Upper lobe of right lung (tissue), 1 donor: ENCODE measurements at regions not wholly inside any gene's neighbourhood (a gene's known extent, or its start where the extent isn't known, plus 50 kb on each side); places are given as distances from the start of the nearest gene placed in this dataset.

Experiments used
- ATAC-seq: fragments of 200-7000 bp; cut with Tn5 transposase; one replicate; pipeline ENCODE4 v1.9.1; 2020; ENCODE audit warnings: mild to moderate bottlenecking, moderate library complexity
- DNase-seq: peaks from one replicate; pipeline ENCODE4 v3.0.0-alpha.2; 2020
- H3K27ac ChIP-seq: fragments of 200-600 bp; one replicate; pipeline ENCODE4 v1.8.0; 2022
- H3K27me3 ChIP-seq: fragments of 200-600 bp; one replicate; pipeline ENCODE4 v1.8.0; 2022; ENCODE audit warnings: mild to moderate bottlenecking
- H3K36me3 ChIP-seq: fragments of 200-600 bp; one replicate; pipeline ENCODE4 v1.8.0; 2022
- H3K4me1 ChIP-seq: fragments of 200-600 bp; one replicate; pipeline ENCODE4 v1.8.0; 2022
- H3K4me3 ChIP-seq: fragments of 200-600 bp; one replicate; pipeline ENCODE4 v1.8.0; 2022; ENCODE audit warnings: mild to moderate bottlenecking
- H3K9me3 ChIP-seq: fragments of 200-600 bp; one replicate; pipeline ENCODE4 v1.8.0; 2022
- intact Hi-C: fragments of 100-400 bp; cut with DNase I; formaldehyde crosslinking; loops from one replicate; pipeline ENCODE4 v1.11.0; 2022
- TF ChIP-seq, protein P1 (sequence below): fragments of 200-600 bp; IDR thresholded peaks from one replicate; pipeline ENCODE4 v1.8.0; 2022; ENCODE audit warnings: antibody characterized with exemption
- donor health status: DM: no; HTN: yes; CAD: no; lungs with severe emphysema.

DNA sequence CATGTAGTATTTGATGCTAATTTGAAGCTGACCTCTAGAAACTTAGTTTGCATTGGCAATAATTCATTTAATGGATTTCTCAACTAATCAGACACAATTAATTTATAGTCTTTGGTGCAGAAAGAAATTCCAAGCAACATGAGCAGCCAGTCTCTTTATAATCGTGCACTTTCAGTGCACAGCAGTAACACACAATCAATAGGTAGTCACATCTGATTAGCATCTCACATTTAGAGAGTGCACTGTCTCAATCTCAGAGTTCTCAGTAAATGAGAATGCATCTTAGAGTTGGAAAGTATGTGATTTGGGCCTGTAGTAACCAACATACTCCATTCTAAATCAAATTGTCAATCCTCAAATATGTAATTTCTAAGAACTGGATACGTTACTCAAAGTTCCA is 377.6 kb downstream of the POM121L12 start:
- Histone ChIP-seq H3K36me3 (no peaks in the 10 kb centered on the region), H3K27ac (no peak overlapping the region), H3K9me3 (no peaks in the 10 kb centered on the region), H3K27me3 (no peaks in the 10 kb centered on the region), H3K4me3 (no peak overlapping the region), H3K4me1 (no peaks in the 10 kb centered on the region)
- ATAC-seq (no peak), DNase-seq (no peak)
- intact Hi-C loops = no loop called here
- TF ChIP-seq, protein P1, sequence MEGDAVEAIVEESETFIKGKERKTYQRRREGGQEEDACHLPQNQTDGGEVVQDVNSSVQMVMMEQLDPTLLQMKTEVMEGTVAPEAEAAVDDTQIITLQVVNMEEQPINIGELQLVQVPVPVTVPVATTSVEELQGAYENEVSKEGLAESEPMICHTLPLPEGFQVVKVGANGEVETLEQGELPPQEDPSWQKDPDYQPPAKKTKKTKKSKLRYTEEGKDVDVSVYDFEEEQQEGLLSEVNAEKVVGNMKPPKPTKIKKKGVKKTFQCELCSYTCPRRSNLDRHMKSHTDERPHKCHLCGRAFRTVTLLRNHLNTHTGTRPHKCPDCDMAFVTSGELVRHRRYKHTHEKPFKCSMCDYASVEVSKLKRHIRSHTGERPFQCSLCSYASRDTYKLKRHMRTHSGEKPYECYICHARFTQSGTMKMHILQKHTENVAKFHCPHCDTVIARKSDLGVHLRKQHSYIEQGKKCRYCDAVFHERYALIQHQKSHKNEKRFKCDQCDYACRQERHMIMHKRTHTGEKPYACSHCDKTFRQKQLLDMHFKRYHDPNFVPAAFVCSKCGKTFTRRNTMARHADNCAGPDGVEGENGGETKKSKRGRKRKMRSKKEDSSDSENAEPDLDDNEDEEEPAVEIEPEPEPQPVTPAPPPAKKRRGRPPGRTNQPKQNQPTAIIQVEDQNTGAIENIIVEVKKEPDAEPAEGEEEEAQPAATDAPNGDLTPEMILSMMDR = no peak

DNA sequence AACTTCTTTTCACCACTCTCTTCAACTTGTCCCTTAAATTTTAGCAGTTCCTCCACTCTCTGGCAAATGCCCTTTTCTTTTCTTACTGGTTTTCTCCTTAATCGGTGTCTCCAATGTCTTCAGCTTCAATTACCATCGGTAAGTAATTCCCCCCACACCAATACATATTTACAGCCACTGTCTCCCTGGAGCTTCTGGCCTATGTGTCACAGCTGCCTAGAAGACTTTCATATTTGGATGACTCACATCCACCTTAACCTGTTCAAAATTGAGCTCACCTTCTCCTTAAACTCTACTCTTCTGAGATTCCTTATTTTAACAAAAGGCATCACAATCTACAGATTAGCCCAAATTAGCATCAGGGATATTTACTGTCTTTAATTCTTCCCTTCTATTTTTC is 380.4 kb downstream of the POM121L12 start:
- DNase-seq = no peak
- Histone ChIP-seq H3K9me3 (no peaks in the 10 kb centered on the region), H3K36me3 (no peaks in the 10 kb centered on the region), H3K4me1 (no peaks in the 10 kb centered on the region), H3K4me3 (no peak overlapping the region), H3K27ac (no peak overlapping the region), H3K27me3 (no peaks in the 10 kb centered on the region)
- intact Hi-C loops = no loop called here
- ATAC-seq = no peak
- TF ChIP-seq, protein P1 = no peak

DNA sequence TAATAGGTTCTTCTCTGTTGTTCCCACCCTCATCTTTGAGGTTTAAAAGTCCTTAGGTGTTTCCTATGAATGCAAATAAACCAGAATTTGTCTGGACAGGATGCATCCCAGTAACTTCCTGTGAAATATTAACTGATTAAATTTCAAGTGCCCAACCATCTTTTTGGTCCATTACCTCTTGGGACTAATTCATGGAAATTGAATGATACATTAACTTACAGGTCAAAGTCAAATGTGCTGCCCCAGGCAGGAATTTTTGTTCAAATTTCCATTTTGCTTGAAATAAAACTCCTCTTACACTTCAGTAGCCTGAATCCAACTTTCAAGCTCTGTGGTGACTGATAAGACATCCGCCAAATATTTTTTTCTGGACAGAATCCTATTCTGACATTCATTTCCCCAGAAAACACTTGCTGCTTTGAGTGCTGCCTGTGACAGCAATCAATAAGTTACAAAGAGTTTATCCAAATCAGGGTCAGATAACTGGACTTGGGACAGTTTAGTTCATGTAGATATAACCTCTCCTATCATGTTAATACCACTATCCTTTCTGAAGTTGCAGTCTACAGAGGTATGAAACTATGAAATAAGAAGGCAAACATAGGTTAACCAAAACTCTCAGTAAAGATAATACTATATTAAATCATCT is 383.5 kb downstream of the POM121L12 start:
- DNase-seq = no peak
- Histone ChIP-seq H3K36me3 (no peaks in the 10 kb centered on the region), H3K9me3 (no peaks in the 10 kb centered on the region), H3K27ac (no peak overlapping the region), H3K27me3 (no peaks in the 10 kb centered on the region), H3K4me3 (no peak overlapping the region), H3K4me1 (no peaks in the 10 kb centered on the region)
- ATAC-seq = no peak
- intact Hi-C loops = no loop called here
- TF ChIP-seq, protein P1 = no peak

DNA sequence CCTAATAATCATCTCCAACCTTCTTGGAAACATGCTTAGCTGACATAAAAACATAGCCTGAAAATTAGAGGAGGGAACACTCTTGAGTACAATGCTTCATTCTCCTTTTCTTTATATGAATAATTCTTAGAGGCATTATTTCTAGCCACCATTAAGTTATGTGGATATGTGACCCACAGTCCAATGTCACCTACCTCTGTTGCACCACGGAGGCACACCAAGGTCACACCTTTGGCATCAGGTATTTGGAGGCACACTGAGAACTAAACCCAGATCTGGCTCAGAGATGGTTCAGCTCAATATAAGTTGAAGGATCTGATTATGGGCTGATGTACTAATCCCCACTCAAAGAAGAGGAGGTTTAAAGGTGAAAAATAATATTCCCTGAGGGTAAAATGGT is 385.1 kb downstream of the POM121L12 start:
- intact Hi-C loops = no loop called here
- H3K36me3 ChIP-seq = no peaks in the 10 kb centered on the region
- no peaks in the 10 kb centered on the region for H3K9me3 ChIP-seq
- no peak for ATAC-seq
- TF ChIP-seq, protein P1 = no peak
- H3K27me3 ChIP-seq = no peaks in the 10 kb centered on the region
- no peak for DNase-seq
- no peak overlapping the region for H3K27ac ChIP-seq
- H3K4me1 ChIP-seq = no peaks in the 10 kb centered on the region
- H3K4me3 ChIP-seq = no peak overlapping the region

DNA sequence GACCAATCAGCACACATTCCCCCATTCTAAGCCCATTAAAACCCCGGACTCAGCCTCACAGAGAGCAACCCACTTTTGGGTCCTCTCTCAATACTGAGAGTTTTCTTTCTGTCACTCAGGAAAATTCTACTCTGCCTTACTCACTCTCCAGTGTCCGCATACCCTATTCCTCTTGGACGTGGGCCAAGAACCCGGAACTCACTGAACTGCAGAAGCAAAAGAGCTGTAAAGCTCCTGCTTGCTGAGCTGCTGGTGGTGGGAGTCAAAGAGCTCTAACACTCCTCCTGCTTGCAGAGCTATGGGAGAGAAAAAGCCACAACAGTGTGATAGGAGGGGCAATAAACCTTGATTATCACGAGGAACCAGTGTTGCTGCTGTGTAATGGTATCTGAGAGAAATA is 386.9 kb downstream of the POM121L12 start:
- Histone ChIP-seq H3K27me3 (no peaks in the 10 kb centered on the region), H3K27ac (no peak overlapping the region), H3K36me3 (no peaks in the 10 kb centered on the region), H3K4me1 (no peaks in the 10 kb centered on the region), H3K4me3 (no peak overlapping the region), H3K9me3 (no peaks in the 10 kb centered on the region)
- no peak for DNase-seq
- TF ChIP-seq, protein P1 = no peak
- intact Hi-C loops = no loop called here
- no peak for ATAC-seq
